HG02938 (cell line): ENCODE measurements at regions not wholly inside any gene's neighbourhood (a gene's known extent, or its start where the extent isn't known, plus 50 kb on each side); places are given as distances from the start of the nearest gene placed in this dataset.

Source experiments
- ATAC-seq: cut with Tn5 transposase; IDR thresholded peaks from one replicate; pipeline ENCODE4 v1.9.1; 2021; ENCODE audit warnings: mild to moderate bottlenecking, moderate library complexity; ENCODE audit not compliant: unreplicated experiment

GRCh38 chr6:170232186-170233002, 58.5 kb downstream of the DLL1 start:
- no peak for ATAC-seq

GRCh38 chr6:170231293-170232185, 59.3 kb downstream of the DLL1 start:
- ATAC-seq: no peak

GRCh38 chr6:170230520-170231292, 60.2 kb downstream of the DLL1 start:
- ATAC-seq: no peak

GRCh38 chr6:170229851-170230519, 60.9 kb downstream of the DLL1 start:
- ATAC-seq: no peak

GRCh38 chr6:170229396-170229795, 61.5 kb downstream of the DLL1 start:
- ATAC-seq: no peak

GRCh38 chr6:170228946-170229310, 62.0 kb downstream of the DLL1 start:
- no peak for ATAC-seq

GRCh38 chr6:170227996-170228945, 62.6 kb downstream of the DLL1 start:
- no peak for ATAC-seq

GRCh38 chr6:170227521-170227983, 63.3 kb downstream of the DLL1 start:
- ATAC-seq: no peak

- no peak for ATAC-seq
These were observed 64.2 kb downstream of the DLL1 start for GRCh38 chr6:170226647-170227046.

- no peak for ATAC-seq
These were observed 64.9 kb downstream of the DLL1 start for GRCh38 chr6:170225852-170226417.

GRCh38 chr6:170224694-170225660, 65.9 kb downstream of the DLL1 start:
- no peak for ATAC-seq

GRCh38 chr6:170223718-170224693, 66.9 kb downstream of the DLL1 start:
- no peak for ATAC-seq

- no peak for ATAC-seq
These were observed 68.1 kb downstream of the DLL1 start for GRCh38 chr6:170222498-170223471.

- no peak for ATAC-seq
These were observed 69.0 kb downstream of the DLL1 start for GRCh38 chr6:170221753-170222400.
